Fibroblast of lung (primary cell): ENCODE measurements at regions not wholly inside any gene's neighbourhood (a gene's known extent, or its start where the extent isn't known, plus 50 kb on each side); places are given as distances from the start of the nearest gene placed in this dataset.

ENCODE experiments used
- DNase-seq, 2 donors: peaks; one replicate each; pipeline versions ENCODE4 v3.0.0 to v3.0.0-alpha.2; 2010; ENCODE audit warnings: low read depth in 2 of 2
- H2AFZ ChIP-seq: 2 replicates; pipeline ENCODE4 v1.5.1; 2012; ENCODE audit warnings: low read length, control low read depth, inconsistent platforms
- H3K27ac ChIP-seq: 2 replicates; pipeline ENCODE4 v1.5.1; 2011; ENCODE audit warnings: low read length, control low read depth; ENCODE audit not compliant: insufficient read depth
- H3K27me3 ChIP-seq: 2 replicates; pipeline ENCODE4 v1.5.1; 2011; ENCODE audit warnings: mild to moderate bottlenecking, low read length; ENCODE audit not compliant: control insufficient read depth, insufficient read depth
- H3K36me3 ChIP-seq: 2 replicates; pipeline ENCODE4 v1.5.1; 2011; ENCODE audit warnings: low read length; ENCODE audit not compliant: control insufficient read depth, insufficient read depth
- H3K4me1 ChIP-seq: 2 replicates; pipeline ENCODE4 v1.5.1; 2011; ENCODE audit warnings: low read length; ENCODE audit not compliant: control insufficient read depth, insufficient read depth; ENCODE audit errors: extremely low read depth
- H3K4me2 ChIP-seq: 2 replicates; pipeline ENCODE4 v1.5.1; 2011; ENCODE audit warnings: low read length, control low read depth; ENCODE audit not compliant: insufficient read depth; ENCODE audit errors: extremely low read depth
- H3K4me3 ChIP-seq, 4 experiments: fragments of 200-600 bp in 1 of 4; sonication (generic) in 1 of 4; replicated peaks in 1 of 4; 2 replicates each; pipeline ENCODE4 v1.5.1; 2011 to 2016; ENCODE audit warnings: low read length in 4 of 4, low read depth in 3 of 4, mild to moderate bottlenecking in 3 of 4, control low read depth in 2 of 4, inconsistent platforms in 1 of 4, mixed read lengths in 1 of 4; ENCODE audit not compliant: insufficient read depth in 1 of 4; ENCODE audit errors: control extremely low read depth in 1 of 4
- H3K79me2 ChIP-seq: 2 replicates; pipeline ENCODE4 v1.5.1; 2012; ENCODE audit warnings: mild to moderate bottlenecking, low read length, inconsistent platforms; ENCODE audit not compliant: control insufficient read depth, insufficient read depth
- H3K9ac ChIP-seq: 2 replicates; pipeline ENCODE4 v1.5.1; 2011; ENCODE audit warnings: mild to moderate bottlenecking, low read length, control low read depth; ENCODE audit not compliant: insufficient read depth
- H3K9me3 ChIP-seq: 2 replicates; pipeline ENCODE4 v1.5.1; 2012; ENCODE audit warnings: low read depth, low read length; ENCODE audit not compliant: control insufficient read depth, insufficient read depth
- H4K20me1 ChIP-seq: 2 replicates; pipeline ENCODE4 v1.5.1; 2011; ENCODE audit warnings: low read length; ENCODE audit not compliant: control insufficient read depth, insufficient read depth; ENCODE audit errors: extremely low read depth
- EZH2 ChIP-seq: IDR thresholded peaks from 2 replicates; pipeline ENCODE4 v1.5.1; 2012; ENCODE audit warnings: low read length, control low read depth, mild to moderate bottlenecking; ENCODE audit errors: missing control alignments
- TF ChIP-seq, protein P1 (sequence below), 2 donors: IDR thresholded peaks in 1 of 2; conservative IDR thresholded peaks in 1 of 2; 1 replicate in 1 of 2; 2 replicates in 1 of 2; pipeline ENCODE4 v1.5.1; 2011 to 2012; ENCODE audit warnings: low read length in 2 of 2, control low read depth in 1 of 2, inconsistent platforms in 1 of 2, low read depth in 1 of 2, mild to moderate bottlenecking in 1 of 2

DNA sequence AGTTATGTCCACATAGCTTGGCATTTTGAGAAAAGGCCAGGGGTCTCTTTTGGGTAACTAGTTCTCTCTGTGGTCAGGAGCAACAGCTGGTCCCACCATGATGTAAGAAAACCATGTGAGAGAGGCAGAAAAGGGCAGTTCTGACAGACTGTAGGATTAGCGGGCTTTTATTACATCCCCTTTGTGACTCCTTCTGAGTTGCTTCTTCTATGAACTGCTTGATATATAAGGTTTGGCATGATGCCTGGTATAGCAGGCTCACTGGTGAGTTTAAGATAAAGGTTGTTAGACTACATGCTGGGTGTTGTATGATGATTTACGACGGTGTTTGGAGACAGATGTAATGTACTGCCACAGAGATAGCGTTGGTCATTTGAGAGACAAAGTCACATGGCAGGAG lies 2308.1 kb upstream of the AGA start:
- H3K4me2 ChIP-seq: no peak overlapping the region
- no peak overlapping the region for H2AFZ ChIP-seq
- H3K36me3 ChIP-seq: no peaks in the 10 kb centered on the region
- H3K27ac ChIP-seq: no peak overlapping the region
- DNase-seq: peak; percentile 9 to 75
- no peak overlapping the region for H3K4me3 ChIP-seq
- H3K4me1 ChIP-seq: no peaks in the 10 kb centered on the region
- no peaks in the 10 kb centered on the region for H4K20me1 ChIP-seq
- no peaks in the 10 kb centered on the region for H3K27me3 ChIP-seq
- no peaks in the 10 kb centered on the region for H3K9me3 ChIP-seq
- no peak overlapping the region for H3K9ac ChIP-seq
- H3K79me2 ChIP-seq: no peaks in the 10 kb centered on the region
- no peak for TF ChIP-seq EZH2
- TF ChIP-seq, protein P1, sequence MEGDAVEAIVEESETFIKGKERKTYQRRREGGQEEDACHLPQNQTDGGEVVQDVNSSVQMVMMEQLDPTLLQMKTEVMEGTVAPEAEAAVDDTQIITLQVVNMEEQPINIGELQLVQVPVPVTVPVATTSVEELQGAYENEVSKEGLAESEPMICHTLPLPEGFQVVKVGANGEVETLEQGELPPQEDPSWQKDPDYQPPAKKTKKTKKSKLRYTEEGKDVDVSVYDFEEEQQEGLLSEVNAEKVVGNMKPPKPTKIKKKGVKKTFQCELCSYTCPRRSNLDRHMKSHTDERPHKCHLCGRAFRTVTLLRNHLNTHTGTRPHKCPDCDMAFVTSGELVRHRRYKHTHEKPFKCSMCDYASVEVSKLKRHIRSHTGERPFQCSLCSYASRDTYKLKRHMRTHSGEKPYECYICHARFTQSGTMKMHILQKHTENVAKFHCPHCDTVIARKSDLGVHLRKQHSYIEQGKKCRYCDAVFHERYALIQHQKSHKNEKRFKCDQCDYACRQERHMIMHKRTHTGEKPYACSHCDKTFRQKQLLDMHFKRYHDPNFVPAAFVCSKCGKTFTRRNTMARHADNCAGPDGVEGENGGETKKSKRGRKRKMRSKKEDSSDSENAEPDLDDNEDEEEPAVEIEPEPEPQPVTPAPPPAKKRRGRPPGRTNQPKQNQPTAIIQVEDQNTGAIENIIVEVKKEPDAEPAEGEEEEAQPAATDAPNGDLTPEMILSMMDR (conservative IDR thresholded peaks at IDR 0.05 in 1 of 2, IDR thresholded peaks at IDR 0.05 in 1 of 2; ENCODE audit: low read depth in 1 of 2, low read length in 2 of 2): no peak

DNA sequence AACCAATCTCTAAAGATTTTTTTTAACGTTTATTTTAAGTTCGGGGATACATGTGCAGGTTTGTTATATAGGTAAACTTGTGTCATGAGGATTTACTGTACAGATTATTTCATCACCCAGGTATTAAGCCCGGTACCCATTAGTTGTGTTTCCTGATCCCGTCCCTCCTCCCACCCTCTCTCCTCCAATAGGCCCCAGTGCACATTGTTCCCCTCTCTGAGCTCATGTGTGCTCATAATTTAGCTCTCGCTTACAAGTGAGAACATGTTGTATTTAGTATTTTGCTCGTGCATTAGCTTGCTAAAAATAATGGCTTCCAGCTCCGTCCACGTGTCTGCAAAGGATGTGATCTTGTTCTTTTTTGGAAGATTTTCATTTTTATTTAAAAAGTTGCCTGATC lies 2309.4 kb upstream of the AGA start:
- Histone ChIP-seq H3K36me3 (no peaks in the 10 kb centered on the region), H3K4me3 (no peak overlapping the region), H3K9me3 (no peaks in the 10 kb centered on the region), H2AFZ (no peak overlapping the region), H4K20me1 (no peaks in the 10 kb centered on the region), H3K79me2 (no peaks in the 10 kb centered on the region), H3K9ac (no peak overlapping the region), H3K27me3 (no peaks in the 10 kb centered on the region), H3K4me1 (no peaks in the 10 kb centered on the region), H3K27ac (no peak overlapping the region), H3K4me2 (no peak overlapping the region)
- TF ChIP-seq, protein P1 (conservative IDR thresholded peaks at IDR 0.05 in 1 of 2, IDR thresholded peaks at IDR 0.05 in 1 of 2; ENCODE audit: low read depth in 1 of 2, low read length in 2 of 2): no peak
- TF ChIP-seq EZH2: no peak
- DNase-seq: no peak

DNA sequence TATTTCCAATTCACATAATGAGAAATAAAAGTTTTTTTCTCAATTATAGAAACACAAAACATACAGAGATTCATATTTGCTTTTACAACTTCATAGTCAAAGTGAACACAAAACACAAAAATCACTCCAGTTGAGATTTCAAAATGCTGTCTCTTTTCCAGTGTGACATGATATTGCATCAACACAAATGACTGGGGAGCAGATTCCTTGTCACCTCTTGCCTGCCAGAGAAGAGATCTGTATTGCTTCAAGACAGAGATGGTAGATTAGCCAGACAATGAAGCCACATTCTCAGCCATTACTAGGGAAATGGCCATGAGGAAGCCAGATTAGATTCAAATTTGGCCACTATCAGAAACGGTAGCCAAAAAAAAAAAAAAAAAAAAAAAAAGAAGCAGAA lies 2313.1 kb upstream of the AGA start:
- Histone ChIP-seq H3K9ac (no peak overlapping the region), H3K27ac (no peak overlapping the region), H3K79me2 (no peaks in the 10 kb centered on the region), H3K9me3 (no peaks in the 10 kb centered on the region), H3K27me3 (no peaks in the 10 kb centered on the region), H4K20me1 (no peaks in the 10 kb centered on the region), H3K4me1 (no peaks in the 10 kb centered on the region), H3K4me2 (no peak overlapping the region), H2AFZ (no peak overlapping the region), H3K36me3 (no peaks in the 10 kb centered on the region), H3K4me3 (no peak overlapping the region)
- TF ChIP-seq EZH2: no peak
- TF ChIP-seq, protein P1 (conservative IDR thresholded peaks at IDR 0.05 in 1 of 2, IDR thresholded peaks at IDR 0.05 in 1 of 2; ENCODE audit: low read depth in 1 of 2, low read length in 2 of 2): no peak
- DNase-seq: peak in 1 of 2 donors; percentile 11
